Hematopoietic multipotent progenitor cell treated with erythropoietin and hydrocortisone succinate and interleukin-3 and kit ligand, for 6 days (in vitro differentiated cells): ENCODE measurements at regions not wholly inside any gene's neighbourhood (a gene's known extent, or its start where the extent isn't known, plus 50 kb on each side); places are given as distances from the start of the nearest gene placed in this dataset.
A peak's percentile ranks its signal among the peaks of the same experiment; 100 is the strongest.

Source experiments
- DNase-seq: peaks from one replicate; pipeline ENCODE4 v3.0.0-alpha.2; 2015

GRCh38 chr1:200354243-200354642, 55.6 kb downstream of the ZNF281 start:
- DNase-seq = peak; percentile 49

GRCh38 chr1:200353232-200353631, 56.6 kb downstream of the ZNF281 start:
- DNase-seq = no peak

- peak; percentile 67 for DNase-seq
These were observed 57.8 kb downstream of the ZNF281 start for GRCh38 chr1:200351826-200352549.

GRCh38 chr1:200351425-200351824, 58.4 kb downstream of the ZNF281 start:
- DNase-seq = no peak

GRCh38 chr1:200346700-200347099, 63.1 kb downstream of the ZNF281 start:
- DNase-seq = no peak

- no peak for DNase-seq
These were observed 64.3 kb downstream of the ZNF281 start for GRCh38 chr1:200345520-200345919.

- no peak for DNase-seq
These were observed 66.0 kb downstream of the ZNF281 start for GRCh38 chr1:200343874-200344273.

GRCh38 chr1:200342511-200343311, 67.1 kb downstream of the ZNF281 start:
- no peak for DNase-seq

GRCh38 chr1:200338451-200338850, 71.4 kb downstream of the ZNF281 start:
- DNase-seq = no peak

GRCh38 chr1:200337831-200338230, 72.0 kb downstream of the ZNF281 start:
- DNase-seq = no peak

GRCh38 chr1:200337410-200337809, 72.4 kb downstream of the ZNF281 start:
- DNase-seq = no peak

GRCh38 chr1:200336901-200337391, 72.9 kb downstream of the ZNF281 start:
- no peak for DNase-seq

- DNase-seq = no peak
These were observed 73.6 kb downstream of the ZNF281 start for GRCh38 chr1:200336101-200336845.

GRCh38 chr1:200334661-200335256, 75.1 kb downstream of the ZNF281 start:
- DNase-seq = no peak

- no peak for DNase-seq
These were observed 76.5 kb downstream of the ZNF281 start for GRCh38 chr1:200333329-200333728.

GRCh38 chr1:200332716-200333115, 77.1 kb downstream of the ZNF281 start:
- DNase-seq = no peak

GRCh38 chr1:200330741-200331428, 79.0 kb downstream of the ZNF281 start:
- no peak for DNase-seq

- DNase-seq = no peak
These were observed 80.5 kb downstream of the ZNF281 start for GRCh38 chr1:200329208-200329882.

- no peak for DNase-seq
These were observed 81.5 kb downstream of the ZNF281 start for GRCh38 chr1:200328379-200328778.

GRCh38 chr1:200323856-200324400, 85.9 kb downstream of the ZNF281 start:
- DNase-seq = no peak

GRCh38 chr1:200319148-200319547, 90.7 kb downstream of the ZNF281 start:
- no peak for DNase-seq
